Ureter (tissue), 1 donor: ENCODE measurements at regions not wholly inside any gene's neighbourhood (a gene's known extent, or its start where the extent isn't known, plus 50 kb on each side); places are given as distances from the start of the nearest gene placed in this dataset.
"Not testable (repeated sequence)": the region's sequence is repeated elsewhere in the genome, so short reads cannot be mapped to it uniquely, and the experiment has no call there.

ENCODE experiments used
- DNase-seq: peaks from one replicate; pipeline ENCODE4 v3.0.0-alpha.2; 2020; ENCODE audit warnings: low spot score
- donor health status: DM: yes; HTN: yes; CAD: no.

GRCh38 chr3:144458283-144458682 is 486.7 kb downstream of the DIPK2A start:
- no peak for DNase-seq

GRCh38 chr3:144462337-144462736 is 490.7 kb downstream of the DIPK2A start:
- no peak for DNase-seq

DNA sequence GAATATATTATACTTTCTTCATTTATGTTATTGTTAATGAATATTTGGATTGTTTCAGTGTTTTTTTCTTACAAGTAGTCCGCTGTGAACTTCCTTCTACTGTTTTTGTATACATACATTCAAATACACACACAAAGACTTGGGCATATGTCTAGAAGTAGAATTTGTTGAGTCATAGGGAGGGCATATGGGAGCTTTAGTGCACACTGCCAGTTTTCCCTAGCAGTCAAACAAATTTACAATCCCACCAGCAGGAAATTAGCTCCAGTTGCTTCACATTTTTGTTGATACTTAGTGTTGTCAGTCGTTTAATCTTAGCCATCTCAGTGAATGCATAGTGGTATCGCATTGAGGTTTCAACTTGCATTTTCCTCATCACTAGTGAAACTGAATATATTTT is 492.3 kb downstream of the DIPK2A start:
- no peak for DNase-seq

DNA sequence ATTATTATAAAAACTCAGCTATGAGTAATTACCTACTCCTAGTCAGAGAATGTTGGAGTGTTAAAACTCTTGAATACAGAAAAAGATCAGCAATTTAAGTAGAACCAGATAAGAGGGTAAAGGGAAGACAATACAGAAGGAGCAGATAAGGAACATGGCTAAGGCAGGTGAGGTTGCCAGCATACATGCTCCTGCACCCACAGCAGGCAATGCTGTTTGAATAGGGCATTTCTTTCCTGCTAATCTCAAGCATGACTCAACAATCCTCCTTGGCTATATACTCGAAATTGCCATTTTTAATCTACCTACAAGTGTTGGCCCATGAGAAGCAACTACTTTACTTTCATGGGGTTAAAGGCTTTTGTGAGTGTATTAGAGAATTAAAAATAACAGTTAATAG is 494.5 kb downstream of the DIPK2A start:
- no peak for DNase-seq

- no peak for DNase-seq
Measured at GRCh38 chr3:144466540-144466939, 494.9 kb downstream of the DIPK2A start.

- DNase-seq, result no peak
Measured at GRCh38 chr3:144470666-144471065, 499.0 kb downstream of the DIPK2A start.

DNA sequence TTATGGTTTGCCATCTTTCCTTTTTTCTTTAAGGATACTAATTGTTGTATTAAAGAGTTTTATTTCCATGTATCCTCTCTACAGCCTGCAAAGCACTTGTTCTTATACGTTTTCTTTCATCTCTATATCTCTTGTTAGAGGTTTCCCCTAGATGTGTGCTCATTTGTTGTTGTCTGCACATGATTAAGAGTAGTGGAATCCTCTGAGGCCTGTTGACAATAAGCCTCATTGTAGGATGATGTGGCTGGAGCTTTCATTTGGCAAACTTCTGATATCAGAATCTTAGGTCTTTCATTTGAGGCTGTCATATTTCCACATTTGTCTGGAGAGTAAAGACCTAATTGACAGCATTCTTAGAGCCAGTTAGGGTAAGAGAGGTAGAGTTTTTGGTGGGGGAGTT is 506.0 kb downstream of the DIPK2A start:
- DNase-seq, result no peak

DNA sequence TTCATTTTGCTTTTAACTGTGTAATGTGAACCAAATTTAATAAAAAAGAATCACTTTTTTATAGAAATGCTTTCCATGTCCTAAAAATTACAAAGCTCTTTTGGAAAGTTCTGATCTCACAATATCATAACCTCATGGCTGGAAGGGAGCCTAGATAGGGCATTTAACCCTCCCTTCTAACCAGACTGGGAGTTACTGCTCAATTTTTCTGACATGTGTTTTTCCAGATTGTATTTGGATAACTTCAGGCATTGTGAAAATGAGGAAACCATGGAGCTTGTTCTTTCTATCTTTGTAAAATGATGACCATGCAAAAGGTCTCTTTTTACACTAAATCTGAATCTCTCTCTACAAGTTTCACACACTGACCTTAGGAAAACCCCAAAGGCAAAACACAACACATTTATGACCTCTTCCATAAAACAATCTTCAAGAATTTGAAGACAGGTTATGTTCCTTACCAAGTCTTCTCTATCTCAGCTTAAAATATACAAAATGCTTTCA is 508.8 kb downstream of the DIPK2A start:
- no peak for DNase-seq

DNA sequence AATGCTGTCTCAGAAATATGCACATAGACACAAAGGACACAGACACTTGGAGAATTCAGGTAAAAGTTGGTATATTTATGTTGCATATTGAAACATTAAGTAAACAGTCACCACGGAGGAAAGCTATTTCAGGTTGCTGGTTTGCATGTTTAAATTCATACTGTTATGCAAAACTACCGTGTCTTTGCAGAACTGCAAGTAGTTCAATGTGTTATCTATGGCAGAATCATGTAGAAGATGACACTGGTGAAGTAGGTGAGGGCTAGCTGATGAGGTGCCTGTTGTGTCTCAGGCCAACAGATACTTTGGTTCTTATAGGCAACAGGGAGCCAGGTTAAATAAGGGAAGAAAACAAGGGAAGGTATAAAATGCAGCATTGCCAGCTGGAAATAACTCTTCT is 511.3 kb downstream of the DIPK2A start:
- DNase-seq, result no peak

GRCh38 chr3:144487011-144487410 is 515.4 kb downstream of the DIPK2A start:
- no peak for DNase-seq

- no peak for DNase-seq
Measured at GRCh38 chr3:144488927-144489326, 517.3 kb downstream of the DIPK2A start.

GRCh38 chr3:144491333-144491732 is 519.7 kb downstream of the DIPK2A start:
- no peak for DNase-seq

- not testable (repeated sequence) for DNase-seq
Measured at GRCh38 chr3:144494651-144495050, 523.0 kb downstream of the DIPK2A start.

DNA sequence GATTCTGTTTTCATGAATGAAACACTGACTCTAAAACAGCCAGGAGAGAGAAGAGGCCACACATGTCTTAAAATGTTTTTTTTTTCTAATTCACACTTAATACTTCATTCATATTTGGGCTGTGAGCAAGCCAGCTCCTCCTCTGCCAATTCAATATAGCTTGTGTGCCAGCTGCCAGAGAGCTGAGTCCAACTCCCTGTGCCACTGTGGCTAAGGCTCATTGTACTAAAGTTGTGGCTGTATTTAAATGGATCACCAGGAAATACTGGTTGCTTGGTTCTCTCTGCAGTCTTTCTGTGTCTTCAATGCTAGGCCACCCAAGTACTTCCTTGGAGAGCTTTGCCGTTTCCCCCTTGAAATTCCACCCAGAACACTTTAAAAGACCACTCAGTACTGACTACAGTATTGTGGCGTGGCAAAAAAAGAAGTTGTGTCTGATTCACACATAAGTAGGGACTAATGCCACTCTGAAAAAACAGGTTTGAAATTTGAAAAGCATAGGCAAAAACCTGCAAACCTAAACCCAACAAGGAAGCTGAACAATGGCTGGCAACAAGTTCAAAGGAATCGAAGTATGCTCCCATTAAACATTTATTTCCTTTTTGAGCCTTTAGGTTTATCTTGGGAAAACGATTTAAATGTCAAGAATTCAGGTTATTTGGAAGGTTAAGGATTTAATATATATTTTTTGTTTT is 524.7 kb downstream of the DIPK2A start:
- no peak for DNase-seq

GRCh38 chr3:144497452-144497851 is 525.8 kb downstream of the DIPK2A start:
- no peak for DNase-seq

GRCh38 chr3:144499001-144499930 is 527.6 kb downstream of the DIPK2A start:
- no peak for DNase-seq

GRCh38 chr3:144501467-144501866 is 529.8 kb downstream of the DIPK2A start:
- no peak for DNase-seq

GRCh38 chr3:144502402-144502801 is 530.8 kb downstream of the DIPK2A start:
- DNase-seq, result no peak

- not testable (repeated sequence) for DNase-seq
Measured at GRCh38 chr3:144506375-144506774, 534.8 kb downstream of the DIPK2A start.

DNA sequence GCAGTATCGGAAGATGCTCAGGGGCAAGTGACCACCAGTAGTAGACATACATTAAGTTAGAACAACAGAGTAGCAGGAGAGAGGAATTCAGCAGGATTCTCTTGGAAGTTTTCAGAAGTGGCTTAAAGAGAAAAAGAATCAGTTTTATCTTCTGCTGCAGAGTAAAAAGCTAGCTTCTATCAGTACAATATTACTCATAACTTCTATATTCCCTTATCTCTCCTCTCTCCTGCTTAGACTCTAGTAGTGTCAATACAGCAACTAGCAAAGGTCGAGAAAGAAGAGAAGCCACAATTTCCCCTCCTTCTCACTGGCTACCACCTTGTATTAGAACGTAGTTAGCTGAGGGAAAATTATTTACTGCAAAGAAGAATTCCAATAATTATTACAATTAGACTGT is 539.7 kb downstream of the DIPK2A start:
- DNase-seq, result no peak

DNA sequence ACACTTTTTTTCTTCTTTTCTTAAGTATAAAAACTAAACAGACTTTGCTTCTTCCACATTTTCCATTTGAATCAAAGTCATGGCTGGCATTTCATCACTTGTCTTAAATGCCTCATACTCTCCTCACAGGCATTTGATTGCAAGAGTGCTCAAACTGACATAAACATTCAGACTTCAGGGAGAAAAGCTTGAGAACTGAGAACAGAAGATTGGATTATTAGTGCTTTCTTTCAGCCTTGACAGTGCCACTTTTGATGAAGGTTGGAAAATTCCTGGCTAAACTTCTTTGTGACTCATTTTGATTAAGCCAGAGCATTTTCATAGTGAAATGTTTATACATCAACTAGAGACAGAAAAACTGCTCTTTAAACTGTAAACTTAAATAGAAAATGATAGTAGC is 544.4 kb downstream of the DIPK2A start:
- no peak for DNase-seq

- no peak for DNase-seq
Measured at GRCh38 chr3:144516589-144516988, 545.0 kb downstream of the DIPK2A start.

DNA sequence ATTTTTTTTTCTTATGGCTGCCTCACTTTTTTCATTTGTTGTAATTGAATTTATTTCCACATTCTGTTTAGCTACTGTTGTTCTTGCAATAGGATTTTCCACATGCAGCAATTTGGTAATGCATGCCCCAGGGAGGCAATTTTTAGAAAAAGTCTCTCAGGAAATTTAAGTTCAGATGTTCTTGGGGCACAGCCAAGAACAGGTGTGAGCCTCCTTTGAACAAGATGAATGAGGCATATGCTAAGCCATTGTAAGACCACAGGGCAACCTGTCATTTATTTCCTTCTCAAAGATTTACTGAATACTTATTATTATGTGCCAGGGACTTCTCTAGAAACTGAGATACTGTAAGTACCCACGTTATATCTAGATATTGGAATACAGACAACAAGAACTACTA is 549.5 kb downstream of the DIPK2A start:
- DNase-seq, result no peak
